PC-9 (cell line): ENCODE measurements at regions not wholly inside any gene's neighbourhood (a gene's known extent, or its start where the extent isn't known, plus 50 kb on each side); places are given as distances from the start of the nearest gene placed in this dataset.

ENCODE experiments used
- CTCF ChIP-seq: fragments of 200-600 bp; sonication (generic); conservative IDR thresholded peaks from 2 replicates; pipeline ENCODE4 v1.6.1; 2017; ENCODE audit warnings: mixed run types, antibody characterized with exemption, mild to moderate bottlenecking, moderate library complexity
- EZH2 ChIP-seq: fragments of 200-600 bp; sonication (generic); IDR thresholded peaks from 2 replicates; pipeline ENCODE4 v1.8.0; 2017; ENCODE audit warnings: antibody characterized with exemption, low read depth

- TF ChIP-seq CTCF (no peak), EZH2 (no peak)
Measured at GRCh38 chr3:23648996-23649395, 156.8 kb upstream of the UBE2E1 start.
